ENCODE measurements at regions not wholly inside any gene's neighbourhood (a gene's known extent, or its start where the extent isn't known, plus 50 kb on each side); places are given as distances from the start of the nearest gene placed in this dataset.

DNA sequence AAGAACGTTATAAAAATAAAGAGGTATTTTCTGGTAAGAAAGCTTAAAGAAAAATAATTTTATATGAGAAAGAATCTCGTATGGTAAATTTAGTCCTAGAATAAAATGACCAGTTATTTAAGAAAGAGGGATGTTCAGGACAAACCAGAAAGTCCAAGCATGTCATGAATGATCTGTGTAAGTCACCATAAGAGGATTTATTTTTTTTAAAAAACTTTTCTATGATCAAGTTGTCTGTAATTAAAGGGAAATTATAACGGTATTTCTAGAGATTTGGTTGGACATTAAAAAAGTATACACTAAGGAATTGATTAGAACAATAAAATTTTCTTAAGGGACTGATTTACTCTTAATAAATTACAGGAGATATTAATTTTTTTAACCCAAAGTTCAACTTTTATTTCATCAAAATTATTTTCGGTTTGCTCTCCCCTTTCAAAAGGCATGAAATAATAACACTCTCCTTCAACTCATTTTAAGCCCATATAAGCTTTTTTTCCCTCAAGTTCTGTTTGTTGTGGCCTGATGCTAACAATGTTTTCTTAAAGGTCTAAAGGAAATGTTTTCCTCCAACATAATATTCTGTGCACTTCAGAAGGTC is 49.9 kb upstream of the CPSF6 start:
- Histone ChIP-seq H3K36me3 (no peaks in the 10 kb centered on the region), H3K27me3 (no peaks in the 10 kb centered on the region), H3K4me3 (no peak overlapping the region), H3K9me3 (peaks cover 0 to 6% (median 2%) of the 10 kb centered on the region in 4 donors), H3K27ac (no peak overlapping the region), H3K4me1 (no peaks in the 10 kb centered on the region)
- no peak for TF ChIP-seq CTCF (IDR thresholded peaks at IDR 0.05)
- TF ChIP-seq POLR2A (IDR thresholded peaks at IDR 0.05): no peak
- no peak for DNase-seq

Measured in Peyer's patch (tissue), 4 donors.